ENCODE measurements at regions not wholly inside any gene's neighbourhood (a gene's known extent, or its start where the extent isn't known, plus 50 kb on each side); places are given as distances from the start of the nearest gene placed in this dataset.

- no peak overlapping the region for H2BK5ac ChIP-seq (ENCODE audit: low read length)
- no peak overlapping the region for H4K8ac ChIP-seq (ENCODE audit: low read depth, low read length)
- H4K5ac ChIP-seq (ENCODE audit: low read length): no peak overlapping the region
- H3K4me3 ChIP-seq (ENCODE audit: low read length): no peak overlapping the region
- no peak for DNase-seq
- no peak overlapping the region for H3K56ac ChIP-seq (ENCODE audit: low read length)
- no peaks in the 10 kb centered on the region for H3K27me3 ChIP-seq (ENCODE audit: insufficient read depth, low read length, poor library complexity)
- H3K9ac ChIP-seq (ENCODE audit: low read length): no peak overlapping the region
- H2BK120ac ChIP-seq (ENCODE audit: low read depth, low read length): no peak overlapping the region
- H3K4me1 ChIP-seq (ENCODE audit: control insufficient read depth, low read depth, low read length): peaks cover 16% of the 10 kb centered on the region
- no peak overlapping the region for H3K4ac ChIP-seq (ENCODE audit: low read depth, low read length)
- no peaks in the 10 kb centered on the region for H3K36me3 ChIP-seq (ENCODE audit: control insufficient read depth, insufficient read depth, low read length)
- no peak overlapping the region for H3K23ac ChIP-seq (ENCODE audit: low read length)
- no peaks in the 10 kb centered on the region for H3K79me2 ChIP-seq (ENCODE audit: control insufficient read depth, insufficient read depth, low read length)
- H2BK15ac ChIP-seq (replicated peaks; ENCODE audit: low read depth): peak overlapping the region; percentile 96
- H2AK5ac ChIP-seq (ENCODE audit: low read length): no peak overlapping the region
- WGBS (ENCODE audit: extremely low coverage, insufficient coverage, low lambda C conversion rate): no CpG with 5 or more reads among the region's 2 CpGs
- no peak overlapping the region for H3K4me2 ChIP-seq (ENCODE audit: low read length)
- no peaks in the 10 kb centered on the region for H3K79me1 ChIP-seq (ENCODE audit: low read length)
- H3K18ac ChIP-seq (ENCODE audit: low read length): no peak overlapping the region
- no peak overlapping the region for H3K27ac ChIP-seq (ENCODE audit: low read depth, low read length)
Observed at GRCh38 chr18:61639886-61640285, 252.9 kb downstream of the RNF152 start.

DNA sequence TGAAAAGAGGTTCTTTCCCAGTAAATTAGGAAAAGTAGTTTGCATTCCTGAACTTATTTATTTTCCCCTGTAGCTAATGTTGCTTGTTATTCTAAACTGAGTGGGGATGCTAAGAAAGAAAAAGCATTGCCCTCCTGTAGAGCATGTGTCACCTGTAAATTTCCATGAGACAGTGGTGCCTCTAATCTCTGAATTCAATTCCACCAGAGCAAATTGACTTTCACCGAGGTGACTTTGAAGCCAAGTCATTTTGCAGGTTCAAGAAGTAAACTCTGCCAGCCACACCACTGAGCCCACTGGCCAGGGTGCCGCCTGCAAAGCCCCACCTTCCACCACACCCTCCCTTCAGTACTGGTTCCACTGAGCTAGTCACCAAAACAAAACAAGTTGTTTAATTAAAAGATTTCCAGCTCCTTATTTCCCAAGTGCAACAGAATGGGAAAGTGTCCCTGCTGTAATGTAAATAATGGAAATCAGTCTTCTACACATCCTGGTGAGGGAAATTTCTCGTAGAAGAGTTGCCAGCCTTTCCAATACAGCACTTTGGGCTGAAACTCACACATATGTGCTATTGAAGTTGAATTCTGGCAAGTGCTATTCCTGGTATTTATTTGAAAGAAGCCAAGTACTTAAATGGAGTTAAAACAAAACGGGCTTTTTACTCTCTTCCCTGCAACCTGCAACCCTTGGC lies 254.8 kb downstream of the RNF152 start:
- no peak overlapping the region for H3K9ac ChIP-seq (ENCODE audit: low read length)
- peak overlapping the region; percentile 52 for H3K4ac ChIP-seq (ENCODE audit: low read depth, low read length)
- H2BK15ac ChIP-seq (replicated peaks; ENCODE audit: low read depth): peak overlapping the region; percentile 85
- no peak overlapping the region for H3K23ac ChIP-seq (ENCODE audit: low read length)
- no CpG with 5 or more reads among the region's 4 CpGs for WGBS (ENCODE audit: extremely low coverage, insufficient coverage, low lambda C conversion rate)
- peak overlapping the region; percentile 73 for H3K18ac ChIP-seq (ENCODE audit: low read length)
- DNase-seq: peak; percentile 64
- no peaks in the 10 kb centered on the region for H3K79me1 ChIP-seq (ENCODE audit: low read length)
- no peak overlapping the region for H4K5ac ChIP-seq (ENCODE audit: low read length)
- H2BK120ac ChIP-seq (ENCODE audit: low read depth, low read length): peak overlapping the region; percentile 78
- H3K79me2 ChIP-seq (ENCODE audit: control insufficient read depth, insufficient read depth, low read length): no peaks in the 10 kb centered on the region
- no peak overlapping the region for H3K4me3 ChIP-seq (ENCODE audit: low read length)
- H3K4me2 ChIP-seq (ENCODE audit: low read length): no peak overlapping the region
- no peak overlapping the region for H2BK5ac ChIP-seq (ENCODE audit: low read length)
- no peak overlapping the region for H3K56ac ChIP-seq (ENCODE audit: low read length)
- peaks cover 16% of the 10 kb centered on the region for H3K4me1 ChIP-seq (ENCODE audit: control insufficient read depth, low read depth, low read length)
- no peaks in the 10 kb centered on the region for H3K36me3 ChIP-seq (ENCODE audit: control insufficient read depth, insufficient read depth, low read length)
- H2AK5ac ChIP-seq (ENCODE audit: low read length): no peak overlapping the region
- H3K27ac ChIP-seq (ENCODE audit: low read depth, low read length): peak overlapping the region; percentile 72
- H4K8ac ChIP-seq (ENCODE audit: low read depth, low read length): no peak overlapping the region
- H3K27me3 ChIP-seq (ENCODE audit: insufficient read depth, low read length, poor library complexity): no peaks in the 10 kb centered on the region

GRCh38 chr18:61637319-61637718 lies 255.5 kb downstream of the RNF152 start:
- H2AK5ac ChIP-seq (ENCODE audit: low read length): no peak overlapping the region
- H3K4me3 ChIP-seq (ENCODE audit: low read length): no peak overlapping the region
- H3K4ac ChIP-seq (ENCODE audit: low read depth, low read length): no peak overlapping the region
- no peak overlapping the region for H3K4me2 ChIP-seq (ENCODE audit: low read length)
- no peaks in the 10 kb centered on the region for H3K27me3 ChIP-seq (ENCODE audit: insufficient read depth, low read length, poor library complexity)
- no peak overlapping the region for H4K8ac ChIP-seq (ENCODE audit: low read depth, low read length)
- no peak overlapping the region for H3K23ac ChIP-seq (ENCODE audit: low read length)
- H2BK5ac ChIP-seq (ENCODE audit: low read length): no peak overlapping the region
- H2BK120ac ChIP-seq (ENCODE audit: low read depth, low read length): no peak overlapping the region
- H4K5ac ChIP-seq (ENCODE audit: low read length): no peak overlapping the region
- no peaks in the 10 kb centered on the region for H3K79me2 ChIP-seq (ENCODE audit: control insufficient read depth, insufficient read depth, low read length)
- WGBS (ENCODE audit: extremely low coverage, insufficient coverage, low lambda C conversion rate): no CpG with 5 or more reads among the region's 8 CpGs
- H3K18ac ChIP-seq (ENCODE audit: low read length): peak overlapping the region; percentile 42
- H3K36me3 ChIP-seq (ENCODE audit: control insufficient read depth, insufficient read depth, low read length): no peaks in the 10 kb centered on the region
- no peaks in the 10 kb centered on the region for H3K79me1 ChIP-seq (ENCODE audit: low read length)
- H3K4me1 ChIP-seq (ENCODE audit: control insufficient read depth, low read depth, low read length): peaks cover 16% of the 10 kb centered on the region
- peak overlapping the region; percentile 12 for H3K56ac ChIP-seq (ENCODE audit: low read length)
- H2BK15ac ChIP-seq (replicated peaks; ENCODE audit: low read depth): no peak overlapping the region
- DNase-seq: peak; percentile 87
- no peak overlapping the region for H3K27ac ChIP-seq (ENCODE audit: low read depth, low read length)
- H3K9ac ChIP-seq (ENCODE audit: low read length): no peak overlapping the region

DNA sequence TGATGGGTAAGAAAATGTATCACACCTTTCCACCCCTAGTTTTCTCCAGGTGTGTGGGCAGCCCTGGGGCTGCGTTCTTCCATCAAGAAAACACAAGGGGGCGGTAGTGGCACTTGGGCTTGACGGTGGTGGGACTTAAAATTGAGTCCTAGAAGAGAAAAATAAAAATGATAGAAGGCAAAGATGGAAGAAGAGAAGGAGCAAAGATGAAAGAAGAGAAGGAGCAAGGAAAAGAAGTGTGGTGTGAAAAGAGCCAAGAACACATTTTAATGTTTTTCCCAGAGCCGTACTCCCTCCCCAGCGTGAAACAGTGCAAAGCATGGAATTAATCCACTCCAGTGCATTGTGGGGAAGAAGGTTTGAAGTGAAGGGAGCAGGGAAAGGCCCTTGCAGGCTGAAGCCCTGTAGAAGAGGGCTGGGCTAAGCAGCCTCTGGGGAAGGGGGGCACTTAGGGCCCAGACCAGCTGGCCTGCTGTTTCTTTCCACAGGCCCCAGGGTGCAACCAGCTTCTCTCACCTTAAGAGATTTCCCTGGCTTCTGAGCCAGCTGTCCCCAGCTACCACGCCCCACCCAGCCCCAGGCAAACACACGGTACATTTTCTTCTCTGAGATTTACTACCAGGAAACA lies 256.8 kb downstream of the RNF152 start:
- Histone ChIP-seq H4K8ac (ENCODE audit: low read depth, low read length) (no peak overlapping the region), H3K56ac (ENCODE audit: low read length) (peak overlapping the region; percentile 51), H3K4ac (ENCODE audit: low read depth, low read length) (peak overlapping the region; percentile 18), H3K79me1 (ENCODE audit: low read length) (no peaks in the 10 kb centered on the region), H3K27me3 (ENCODE audit: insufficient read depth, low read length, poor library complexity) (no peaks in the 10 kb centered on the region), H3K36me3 (ENCODE audit: control insufficient read depth, insufficient read depth, low read length) (no peaks in the 10 kb centered on the region), H3K4me3 (ENCODE audit: low read length) (no peak overlapping the region), H3K4me1 (ENCODE audit: control insufficient read depth, low read depth, low read length) (peaks cover 16% of the 10 kb centered on the region), H3K18ac (ENCODE audit: low read length) (peak overlapping the region; percentile 42), H3K27ac (ENCODE audit: low read depth, low read length) (no peak overlapping the region), H2BK120ac (ENCODE audit: low read depth, low read length) (peak overlapping the region; percentile 24), H2BK15ac (replicated peaks; ENCODE audit: low read depth) (peak overlapping the region; percentile 75), H4K5ac (ENCODE audit: low read length) (no peak overlapping the region), H2AK5ac (ENCODE audit: low read length) (no peak overlapping the region), H3K9ac (ENCODE audit: low read length) (no peak overlapping the region), H3K79me2 (ENCODE audit: control insufficient read depth, insufficient read depth, low read length) (no peaks in the 10 kb centered on the region), H2BK5ac (ENCODE audit: low read length) (no peak overlapping the region), H3K23ac (ENCODE audit: low read length) (no peak overlapping the region), H3K4me2 (ENCODE audit: low read length) (no peak overlapping the region)
- WGBS (ENCODE audit: extremely low coverage, insufficient coverage, low lambda C conversion rate): no CpG with 5 or more reads among the region's 7 CpGs
- DNase-seq: peak; percentile 81

- no peak overlapping the region for H4K8ac ChIP-seq (ENCODE audit: low read depth, low read length)
- no peak overlapping the region for H2BK120ac ChIP-seq (ENCODE audit: low read depth, low read length)
- H3K4me2 ChIP-seq (ENCODE audit: low read length): no peak overlapping the region
- no CpG with 5 or more reads among the region's 3 CpGs for WGBS (ENCODE audit: extremely low coverage, insufficient coverage, low lambda C conversion rate)
- no peaks in the 10 kb centered on the region for H3K79me1 ChIP-seq (ENCODE audit: low read length)
- H3K18ac ChIP-seq (ENCODE audit: low read length): no peak overlapping the region
- H2AK5ac ChIP-seq (ENCODE audit: low read length): no peak overlapping the region
- H2BK15ac ChIP-seq (replicated peaks; ENCODE audit: low read depth): no peak overlapping the region
- no peaks in the 10 kb centered on the region for H3K36me3 ChIP-seq (ENCODE audit: control insufficient read depth, insufficient read depth, low read length)
- no peak overlapping the region for H3K27ac ChIP-seq (ENCODE audit: low read depth, low read length)
- H3K4ac ChIP-seq (ENCODE audit: low read depth, low read length): no peak overlapping the region
- no peak overlapping the region for H2BK5ac ChIP-seq (ENCODE audit: low read length)
- H3K79me2 ChIP-seq (ENCODE audit: control insufficient read depth, insufficient read depth, low read length): no peaks in the 10 kb centered on the region
- no peak for DNase-seq
- H3K56ac ChIP-seq (ENCODE audit: low read length): no peak overlapping the region
- no peaks in the 10 kb centered on the region for H3K27me3 ChIP-seq (ENCODE audit: insufficient read depth, low read length, poor library complexity)
- H4K5ac ChIP-seq (ENCODE audit: low read length): no peak overlapping the region
- no peak overlapping the region for H3K9ac ChIP-seq (ENCODE audit: low read length)
- no peaks in the 10 kb centered on the region for H3K4me1 ChIP-seq (ENCODE audit: control insufficient read depth, low read depth, low read length)
- no peak overlapping the region for H3K23ac ChIP-seq (ENCODE audit: low read length)
- no peak overlapping the region for H3K4me3 ChIP-seq (ENCODE audit: low read length)
Observed at GRCh38 chr18:61628085-61628484, 264.7 kb downstream of the RNF152 start.

Measured in mesendoderm (in vitro differentiated cells).